HG03432 (cell line): ENCODE measurements at regions not wholly inside any gene's neighbourhood (a gene's known extent, or its start where the extent isn't known, plus 50 kb on each side); places are given as distances from the start of the nearest gene placed in this dataset.

Source experiments
- ATAC-seq: cut with Tn5 transposase; IDR thresholded peaks from one replicate; pipeline ENCODE4 v1.9.1; 2021; ENCODE audit warnings: mild to moderate bottlenecking, moderate library complexity; ENCODE audit not compliant: unreplicated experiment

GRCh38 chr5:106189121-106189809 is 1481.5 kb downstream of the EFNA5 start:
- no peak for ATAC-seq

DNA sequence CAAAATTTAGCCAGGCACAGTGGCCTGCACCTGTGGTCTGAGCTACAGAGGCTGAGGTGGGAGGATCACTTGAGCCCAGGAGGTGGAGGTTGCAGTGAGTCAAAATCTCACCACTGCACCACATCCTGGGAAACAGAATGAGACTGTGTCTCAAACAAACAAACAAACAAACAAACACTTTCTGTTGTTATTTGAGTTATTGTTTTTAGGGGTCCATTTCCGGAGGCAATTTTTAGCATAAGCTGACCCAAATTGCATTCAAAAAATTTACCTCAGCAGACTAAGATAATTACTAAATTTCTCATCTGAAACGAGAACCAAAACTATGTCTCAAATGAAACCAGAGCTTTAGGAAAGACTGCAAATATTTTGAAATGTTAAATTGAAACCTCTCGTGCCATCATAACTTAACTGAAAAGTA is 1485.1 kb downstream of the EFNA5 start:
- peak; percentile 82 for ATAC-seq

GRCh38 chr5:106174903-106175302 is 1495.8 kb downstream of the EFNA5 start:
- ATAC-seq, result peak; percentile 56

- no peak for ATAC-seq
Measured at GRCh38 chr5:106172681-106173532, 1497.8 kb downstream of the EFNA5 start.

- no peak for ATAC-seq
Measured at GRCh38 chr5:106171708-106172107, 1499.0 kb downstream of the EFNA5 start.

DNA sequence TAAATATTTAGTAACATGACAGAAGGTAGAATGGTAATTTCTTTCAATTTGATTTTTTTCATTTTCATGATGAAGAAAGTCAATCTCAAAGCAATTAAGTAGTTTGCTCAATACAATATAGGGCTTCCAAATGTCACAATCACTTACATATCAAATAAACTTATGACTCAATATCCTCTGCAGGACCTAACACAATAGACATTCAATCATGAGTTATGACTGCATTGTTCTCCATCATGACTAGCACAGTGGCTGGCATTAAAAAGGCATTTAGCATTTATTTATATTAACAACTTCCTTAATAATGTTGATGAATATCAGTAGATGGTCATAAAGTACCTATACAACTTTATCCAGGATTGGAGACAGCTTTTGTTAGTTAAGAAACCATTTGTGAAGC is 1499.6 kb downstream of the EFNA5 start:
- ATAC-seq, result no peak

DNA sequence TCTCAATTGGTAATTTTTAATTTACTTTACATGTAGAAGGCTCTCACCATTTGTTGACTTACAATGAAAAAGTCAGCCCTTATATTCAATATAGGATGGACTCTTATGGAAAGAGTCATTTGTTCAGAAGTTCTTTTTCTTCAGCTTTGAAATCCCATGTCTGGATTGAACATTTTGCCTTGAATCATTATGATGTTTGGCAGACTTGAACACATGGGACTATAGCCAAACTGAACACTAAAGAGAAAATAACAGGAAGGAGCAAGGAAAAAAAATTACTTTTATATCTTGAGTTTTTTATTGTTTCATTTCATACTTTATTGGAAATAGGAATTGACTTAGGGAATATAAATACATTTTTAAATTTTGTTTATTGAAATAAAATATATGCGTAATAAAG is 1503.0 kb downstream of the EFNA5 start:
- ATAC-seq, result no peak

DNA sequence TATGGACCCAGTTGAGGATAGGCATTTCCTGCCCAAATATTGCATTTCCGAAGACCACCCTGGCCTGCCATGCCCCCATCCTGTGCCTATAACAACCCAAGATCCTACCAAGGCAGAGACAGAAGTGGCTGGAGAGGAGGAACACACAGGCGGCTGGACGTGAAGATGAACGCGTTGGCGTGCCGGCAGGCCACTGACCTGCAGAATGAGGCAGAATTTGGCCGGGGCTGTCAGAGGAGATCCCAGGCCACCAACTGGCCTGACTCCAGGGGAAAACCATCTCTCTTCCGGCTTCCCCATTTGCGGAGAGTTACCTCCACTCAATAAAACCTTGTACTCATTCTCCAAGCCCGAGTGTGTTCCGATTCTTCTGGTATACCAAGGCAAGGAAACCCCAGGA is 1507.5 kb downstream of the EFNA5 start:
- no peak for ATAC-seq

DNA sequence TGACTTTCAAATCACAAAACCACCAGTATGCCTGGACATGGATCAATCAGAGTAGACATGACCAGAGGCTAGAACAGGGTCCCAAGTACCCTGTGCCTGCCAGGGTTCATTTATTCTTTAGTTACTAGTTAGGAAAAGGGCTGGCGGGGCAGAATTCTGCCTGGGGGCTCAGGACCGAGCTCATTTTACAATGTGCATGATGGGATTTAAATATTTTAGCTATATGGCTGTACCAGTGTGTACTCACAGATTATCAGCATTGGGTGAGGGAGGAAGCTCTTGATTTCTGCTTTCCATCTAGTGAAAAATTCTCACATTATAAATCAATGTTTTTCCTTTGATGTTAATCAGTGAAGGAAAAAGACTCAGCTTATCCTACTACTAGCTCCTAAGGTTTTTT is 1511.1 kb downstream of the EFNA5 start:
- ATAC-seq, result no peak

DNA sequence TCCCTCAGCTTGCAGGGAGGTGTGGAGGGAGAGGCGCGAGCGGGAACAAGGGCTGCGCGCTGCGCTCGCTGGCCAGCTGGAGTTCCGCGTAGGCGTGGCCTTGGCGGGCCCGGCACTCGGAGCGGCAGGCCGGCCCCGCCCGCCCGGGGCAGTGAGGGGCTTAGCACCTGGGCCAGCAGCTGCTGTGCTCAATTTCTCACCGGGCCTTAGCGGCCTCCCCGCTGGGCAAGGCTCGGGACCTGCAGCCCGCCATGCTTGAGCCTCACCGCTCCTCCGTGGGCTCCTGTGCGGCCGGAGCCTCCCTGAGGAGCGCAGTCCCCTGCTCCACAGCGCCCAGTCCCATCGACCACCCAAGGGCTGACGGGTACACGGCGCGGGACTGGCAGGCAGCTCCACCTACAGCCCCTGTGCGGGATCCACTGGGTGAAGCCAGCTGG is 1516.4 kb downstream of the EFNA5 start:
- no peak for ATAC-seq

- ATAC-seq, result no peak
Measured at GRCh38 chr5:106152569-106152968, 1518.2 kb downstream of the EFNA5 start.

GRCh38 chr5:106142116-106142515 is 1528.6 kb downstream of the EFNA5 start:
- no peak for ATAC-seq

GRCh38 chr5:106140101-106140500 is 1530.6 kb downstream of the EFNA5 start:
- ATAC-seq, result no peak

DNA sequence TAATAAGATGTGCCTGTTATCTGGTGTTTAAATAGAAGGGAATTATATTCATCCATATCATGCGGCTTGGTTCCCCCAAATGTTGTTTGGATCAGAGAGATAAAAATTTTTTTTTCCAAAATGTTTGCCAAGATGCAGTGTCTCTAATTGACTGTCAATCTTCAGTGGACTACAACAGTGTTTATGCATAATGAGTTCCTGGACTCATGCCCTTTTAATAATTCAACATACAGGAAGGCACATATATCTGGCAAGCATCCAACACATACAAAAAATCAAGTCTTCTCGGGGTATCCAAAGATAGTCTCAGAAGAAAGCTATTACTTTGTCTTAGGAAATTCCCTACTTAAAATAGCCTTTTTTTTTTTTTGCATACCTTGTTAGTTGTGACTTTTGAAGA is 1534.7 kb downstream of the EFNA5 start:
- ATAC-seq, result no peak

GRCh38 chr5:106135473-106135872 is 1535.3 kb downstream of the EFNA5 start:
- ATAC-seq, result peak; percentile 44

- ATAC-seq, result no peak
Measured at GRCh38 chr5:106134549-106134948, 1536.2 kb downstream of the EFNA5 start.

- peak; percentile 96 for ATAC-seq
Measured at GRCh38 chr5:106127985-106128384, 1542.8 kb downstream of the EFNA5 start.

GRCh38 chr5:106127341-106127781 is 1543.4 kb downstream of the EFNA5 start:
- ATAC-seq, result peak; percentile 78

- ATAC-seq, result peak; percentile 92
Measured at GRCh38 chr5:106121972-106122605, 1548.6 kb downstream of the EFNA5 start.

GRCh38 chr5:106116682-106117081 is 1554.1 kb downstream of the EFNA5 start:
- no peak for ATAC-seq

GRCh38 chr5:106113922-106114321 is 1556.8 kb downstream of the EFNA5 start:
- ATAC-seq, result no peak

- ATAC-seq, result no peak
Measured at GRCh38 chr5:106106384-106106783, 1564.4 kb downstream of the EFNA5 start.
